Kidney (tissue), 13 donors: ENCODE measurements at regions not wholly inside any gene's neighbourhood (a gene's known extent, or its start where the extent isn't known, plus 50 kb on each side); places are given as distances from the start of the nearest gene placed in this dataset.

Experiments used
- DNase-seq, 5 donors: peaks; one replicate each; pipeline ENCODE4 v3.0.0-alpha.2; 2013 to 2020
- FAIRE-seq: peaks from 2 replicates; lab custom pipeline; 2012; peaks lifted over from hg19 to GRCh38; lab: Jason Lieb, UNC
- H3K27ac ChIP-seq, 2 donors: one replicate each; pipeline ENCODE4 v1.7.0; 2013; ENCODE audit warnings: low read depth in 2 of 2, low read length in 2 of 2, inconsistent platforms in 1 of 2
- H3K27me3 ChIP-seq: one replicate; pipeline ENCODE4 v1.7.1; 2013; ENCODE audit warnings: low read length, inconsistent platforms; ENCODE audit not compliant: control insufficient read depth, insufficient read depth
- H3K36me3 ChIP-seq, 3 donors: one replicate each; pipeline versions ENCODE4 v1.7.0 to v1.7.1; 2013; ENCODE audit warnings: low read length in 3 of 3, control low read depth in 1 of 3, inconsistent platforms in 1 of 3; ENCODE audit not compliant: insufficient read depth in 3 of 3, control insufficient read depth in 2 of 3
- H3K4me1 ChIP-seq, 3 donors: one replicate each; pipeline versions ENCODE4 v1.7.0 to v1.7.1; 2013; ENCODE audit warnings: low read length in 3 of 3, inconsistent platforms in 1 of 3, low read depth in 1 of 3; ENCODE audit not compliant: control insufficient read depth in 2 of 3, insufficient read depth in 2 of 3
- H3K4me3 ChIP-seq, 3 donors: one replicate each; pipeline versions ENCODE4 v1.7.0 to v1.8.1; 2013; ENCODE audit warnings: low read length in 3 of 3, control low read depth in 1 of 3, inconsistent platforms in 1 of 3
- H3K9ac ChIP-seq, 3 donors: one replicate each; pipeline versions ENCODE4 v1.7.0 to v1.7.1; 2013; ENCODE audit warnings: low read length in 3 of 3, control low read depth in 1 of 3, inconsistent platforms in 1 of 3
- H3K9me3 ChIP-seq, 3 donors: one replicate each; pipeline versions ENCODE4 v1.7.0 to v1.7.1; 2013; ENCODE audit warnings: low read length in 3 of 3, control low read depth in 1 of 3, inconsistent platforms in 1 of 3; ENCODE audit not compliant: control insufficient read depth in 2 of 3, insufficient read depth in 1 of 3
- intact Hi-C: fragments of 100-400 bp; cut with DNase I; formaldehyde crosslinking; loops from one replicate; pipeline ENCODE4 v1.11.1; 2022
- TF ChIP-seq, protein P1 (sequence below): IDR thresholded peaks from 3 replicates; pipeline ENCODE4 v1.5.1; 2012; ENCODE audit warnings: mild to moderate bottlenecking, moderate library complexity, borderline replicate concordance; ENCODE audit not compliant: insufficient read depth; ENCODE audit errors: extremely low read depth
- donor health status: control.
- donor health status: control.
- donor health status: control.
- donor health status: control.
- donor health status: control.
- donor health status: DM: yes; HTN: yes; CAD: no.
- donor health status: Normal renal cell carcinoma (clear cell type).

- no peaks in the 10 kb centered on the region for H3K4me1 ChIP-seq
- H3K36me3 ChIP-seq, result no peaks in the 10 kb centered on the region
- TF ChIP-seq, protein P1, sequence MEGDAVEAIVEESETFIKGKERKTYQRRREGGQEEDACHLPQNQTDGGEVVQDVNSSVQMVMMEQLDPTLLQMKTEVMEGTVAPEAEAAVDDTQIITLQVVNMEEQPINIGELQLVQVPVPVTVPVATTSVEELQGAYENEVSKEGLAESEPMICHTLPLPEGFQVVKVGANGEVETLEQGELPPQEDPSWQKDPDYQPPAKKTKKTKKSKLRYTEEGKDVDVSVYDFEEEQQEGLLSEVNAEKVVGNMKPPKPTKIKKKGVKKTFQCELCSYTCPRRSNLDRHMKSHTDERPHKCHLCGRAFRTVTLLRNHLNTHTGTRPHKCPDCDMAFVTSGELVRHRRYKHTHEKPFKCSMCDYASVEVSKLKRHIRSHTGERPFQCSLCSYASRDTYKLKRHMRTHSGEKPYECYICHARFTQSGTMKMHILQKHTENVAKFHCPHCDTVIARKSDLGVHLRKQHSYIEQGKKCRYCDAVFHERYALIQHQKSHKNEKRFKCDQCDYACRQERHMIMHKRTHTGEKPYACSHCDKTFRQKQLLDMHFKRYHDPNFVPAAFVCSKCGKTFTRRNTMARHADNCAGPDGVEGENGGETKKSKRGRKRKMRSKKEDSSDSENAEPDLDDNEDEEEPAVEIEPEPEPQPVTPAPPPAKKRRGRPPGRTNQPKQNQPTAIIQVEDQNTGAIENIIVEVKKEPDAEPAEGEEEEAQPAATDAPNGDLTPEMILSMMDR, result no peak
- intact Hi-C loops, result no loop called here
- FAIRE-seq, result no peak
- H3K27me3 ChIP-seq, result no peaks in the 10 kb centered on the region
- H3K9me3 ChIP-seq, result no peaks in the 10 kb centered on the region
- H3K9ac ChIP-seq, result no peak overlapping the region
- no peak overlapping the region for H3K4me3 ChIP-seq
- DNase-seq, result peak in 1 of 5 donors; percentile 6
- H3K27ac ChIP-seq, result no peak overlapping the region
Measured at GRCh38 chr2:7685342-7686015, 768.3 kb downstream of the RNF144A start.

- H3K4me3 ChIP-seq, result no peak overlapping the region
- H3K36me3 ChIP-seq, result no peaks in the 10 kb centered on the region
- no peaks in the 10 kb centered on the region for H3K9me3 ChIP-seq
- no peak overlapping the region for H3K27ac ChIP-seq
- H3K9ac ChIP-seq, result no peak overlapping the region
- no peak for DNase-seq
- TF ChIP-seq, protein P1, result no peak
- FAIRE-seq, result no peak
- no peaks in the 10 kb centered on the region for H3K4me1 ChIP-seq
- no peaks in the 10 kb centered on the region for H3K27me3 ChIP-seq
- intact Hi-C loops, result no loop called here
Measured at GRCh38 chr2:7686016-7686385, 768.8 kb downstream of the RNF144A start.

DNA sequence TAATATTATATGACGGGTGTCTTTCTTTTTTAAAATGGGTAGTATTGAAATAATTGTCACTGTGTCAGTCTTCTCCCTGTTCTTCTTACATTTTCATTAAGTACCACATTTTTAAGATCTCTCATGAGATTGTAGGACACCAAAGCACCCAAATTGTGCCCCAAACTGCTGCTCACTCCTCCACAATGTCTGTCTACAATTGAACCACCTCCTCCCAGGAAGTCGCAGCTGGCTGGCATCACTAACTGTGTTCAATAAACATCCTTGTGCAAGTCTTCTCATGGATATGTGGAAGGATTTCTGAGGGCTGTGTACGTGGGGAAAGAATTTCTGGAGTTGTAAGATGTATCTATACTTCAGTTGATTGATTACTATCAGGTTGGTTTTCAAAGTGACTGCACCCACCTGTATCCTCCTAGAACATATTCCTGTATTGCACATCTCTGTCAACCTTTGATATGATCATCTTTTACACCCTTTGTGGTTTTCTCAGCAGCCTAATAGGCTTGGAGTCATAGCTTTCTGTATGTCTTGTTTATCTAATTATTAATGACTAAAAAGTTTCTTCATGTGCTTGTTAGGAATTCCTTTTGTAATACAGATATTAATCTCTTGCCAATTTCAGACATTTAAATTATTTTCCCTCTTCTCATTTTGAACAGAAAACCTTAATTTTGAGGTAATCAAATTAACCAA, 774.9 kb downstream of the RNF144A start:
- Histone ChIP-seq H3K27me3 (no peaks in the 10 kb centered on the region), H3K9ac (no peak overlapping the region), H3K27ac (no peak overlapping the region), H3K36me3 (no peaks in the 10 kb centered on the region), H3K4me1 (no peaks in the 10 kb centered on the region), H3K4me3 (no peak overlapping the region), H3K9me3 (no peaks in the 10 kb centered on the region)
- TF ChIP-seq, protein P1, result no peak
- no peak for FAIRE-seq
- intact Hi-C loops, result no loop called here
- DNase-seq, result no peak
